Renal cortex interstitium (tissue), 11 donors: ENCODE measurements at regions not wholly inside any gene's neighbourhood (a gene's known extent, or its start where the extent isn't known, plus 50 kb on each side); places are given as distances from the start of the nearest gene placed in this dataset.
"Not testable (repeated sequence)": the region's sequence is repeated elsewhere in the genome, so short reads cannot be mapped to it uniquely, and the experiment has no call there.

ENCODE experiments used
- DNase-seq, 11 donors: peaks; one replicate each; pipeline ENCODE4 v3.0.0-alpha.2; 2013; ENCODE audit warnings: low read depth in 9 of 11, low spot score in 4 of 11; ENCODE audit errors: extremely low read depth in 1 of 11

GRCh38 chrX:40387869-40388268, 192.9 kb upstream of the ATP6AP2 start:
- peak in 1 of 11 donors; percentile 1 for DNase-seq

- DNase-seq: not testable (repeated sequence)
Measured at GRCh38 chrX:40387311-40387710, 193.5 kb upstream of the ATP6AP2 start.

GRCh38 chrX:40385682-40386081, 195.1 kb upstream of the ATP6AP2 start:
- no peak for DNase-seq

GRCh38 chrX:40385256-40385655, 195.5 kb upstream of the ATP6AP2 start:
- DNase-seq: no peak

GRCh38 chrX:40383969-40384368, 196.8 kb upstream of the ATP6AP2 start:
- no peak for DNase-seq

GRCh38 chrX:40383360-40383759, 197.4 kb upstream of the ATP6AP2 start:
- no peak for DNase-seq

- peak in 1 of 11 donors; percentile 3 for DNase-seq
Measured at GRCh38 chrX:40380655-40381488, 199.9 kb upstream of the ATP6AP2 start.

- no peak for DNase-seq
Measured at GRCh38 chrX:40377684-40378083, 203.1 kb upstream of the ATP6AP2 start.

GRCh38 chrX:40374486-40374885, 206.3 kb upstream of the ATP6AP2 start:
- DNase-seq: no peak

- no peak for DNase-seq
Measured at GRCh38 chrX:40373641-40374040, 207.1 kb upstream of the ATP6AP2 start.

- no peak for DNase-seq
Measured at GRCh38 chrX:40373025-40373424, 207.7 kb upstream of the ATP6AP2 start.

GRCh38 chrX:40371376-40371775, 209.4 kb upstream of the ATP6AP2 start:
- DNase-seq: no peak

GRCh38 chrX:40368611-40369061, 212.1 kb upstream of the ATP6AP2 start:
- no peak for DNase-seq

- DNase-seq: no peak
Measured at GRCh38 chrX:40366661-40367060, 214.1 kb upstream of the ATP6AP2 start.

- not testable (repeated sequence) for DNase-seq
Measured at GRCh38 chrX:40362291-40362690, 218.5 kb upstream of the ATP6AP2 start.

- no peak for DNase-seq
Measured at GRCh38 chrX:40360557-40360956, 220.2 kb upstream of the ATP6AP2 start.

- DNase-seq: no peak
Measured at GRCh38 chrX:40359593-40359992, 221.2 kb upstream of the ATP6AP2 start.

GRCh38 chrX:40358994-40359393, 221.8 kb upstream of the ATP6AP2 start:
- DNase-seq: no peak

- no peak for DNase-seq
Measured at GRCh38 chrX:40349251-40349650, 231.5 kb upstream of the ATP6AP2 start.

- DNase-seq: no peak
Measured at GRCh38 chrX:40346379-40346778, 234.4 kb upstream of the ATP6AP2 start.

GRCh38 chrX:40343319-40343718, 237.5 kb upstream of the ATP6AP2 start:
- DNase-seq: no peak
